ENCODE measurements at regions not wholly inside any gene's neighbourhood (a gene's known extent, or its start where the extent isn't known, plus 50 kb on each side); places are given as distances from the start of the nearest gene placed in this dataset.

GRCh38 chr7:155407799-155408198, 50.1 kb upstream of the EN2 start:
- Histone ChIP-seq H4K20me1 (replicated peaks in 1 of 2; ENCODE audit: control insufficient read depth in 1 of 2, insufficient read depth in 2 of 2, low read length in 2 of 2) (peaks cover 5 to 7% of the 10 kb centered on the region in 2 experiments), H2BK5ac (ENCODE audit: low read depth, low read length) (no peak overlapping the region), H3K23me2 (ENCODE audit: low read depth, low read length) (peaks cover 12% of the 10 kb centered on the region; the same call in 1 of the 2 replicates), H3K4ac (replicated peaks; ENCODE audit: insufficient read length, low read depth, low read length) (no peak overlapping the region), H3K23ac (ENCODE audit: insufficient read length) (no peak overlapping the region), H3K36me3 (ENCODE audit: control insufficient read depth in 2 of 4, insufficient read depth in 4 of 4, low read length in 3 of 4) (no peaks in the 10 kb centered on the region), H3K18ac (ENCODE audit: extremely low read depth, low read length) (no peak overlapping the region), H3K9me3 (ENCODE audit: insufficient read depth in 2 of 2, low read depth in 1 of 2, low read length in 1 of 2) (no peaks in the 10 kb centered on the region), H3K4me3 (ENCODE audit: extremely low read depth in 1 of 4, insufficient read depth in 2 of 4, low read depth in 3 of 4, low read length in 4 of 4) (no peak overlapping the region), H2BK15ac (ENCODE audit: low read length) (peak overlapping the region; percentile 29; the same call in 1 of the 2 replicates), H3K9ac (replicated peaks in 1 of 4; ENCODE audit: extremely low read depth in 1 of 4, low read depth in 3 of 4, low read length in 3 of 4) (no peak overlapping the region), H3K4me1 (replicated peaks in 1 of 4; ENCODE audit: control insufficient read depth in 3 of 4, insufficient read depth in 4 of 4, low read length in 3 of 4) (peaks cover 0 to 11% (median 5%) of the 10 kb centered on the region in 4 experiments; a peak in 6 of 7 replicates), H3K56ac (replicated peaks; ENCODE audit: insufficient read length, low read depth, low read length) (no peak overlapping the region), H3K4me2 (ENCODE audit: insufficient read depth in 1 of 2, low read depth in 2 of 2, low read length in 2 of 2) (no peak overlapping the region), H3K27ac (ENCODE audit: low read depth, low read length) (no peak overlapping the region), H2AFZ (ENCODE audit: low read length) (no peak overlapping the region), H3K79me1 (ENCODE audit: low read depth, low read length) (no peaks in the 10 kb centered on the region), H2BK20ac (ENCODE audit: low read length) (no peak overlapping the region), H4K5ac (ENCODE audit: insufficient read length, low read depth, low read length) (no peak overlapping the region), H2BK120ac (replicated peaks; ENCODE audit: low read depth, low read length) (no peak overlapping the region), H2AK5ac (ENCODE audit: low read depth, low read length) (no peak overlapping the region), H3K14ac (ENCODE audit: insufficient read length) (no peak overlapping the region), H3K27me3 (replicated peaks in 1 of 4; ENCODE audit: control insufficient read depth in 3 of 4, extremely low read depth in 1 of 4, insufficient read depth in 3 of 4, low read length in 3 of 4) (peaks cover 0 to 4% (median 0%) of the 10 kb centered on the region in 4 experiments; a peak in 3 of 7 replicates), H4K91ac (replicated peaks; ENCODE audit: insufficient read length, low read length) (no peak overlapping the region), H2BK12ac (ENCODE audit: low read depth, low read length) (no peak overlapping the region), H3K79me2 (ENCODE audit: control insufficient read depth in 1 of 2, insufficient read depth in 2 of 2, low read length in 2 of 2) (no peaks in the 10 kb centered on the region), H4K8ac (ENCODE audit: extremely low read depth, insufficient read depth, low read length) (no peak overlapping the region)
- no peak for TF ChIP-seq E2F6 (IDR thresholded peaks at IDR 0.05)
- no peak for TF ChIP-seq RBBP5 (IDR thresholded peaks at IDR 0.05; ENCODE audit: borderline replicate concordance, low read depth, low read length)
- TF ChIP-seq NANOG (IDR thresholded peaks at IDR 0.05; ENCODE audit: insufficient read depth, low read depth, low read length, poor library complexity, severe bottlenecking): no peak
- no peak for TF ChIP-seq TAF7 (optimal IDR thresholded peaks at IDR 0.05; ENCODE audit: borderline replicate concordance, low read depth, low read length)
- no peak for TF ChIP-seq SUZ12 (IDR thresholded peaks at IDR 0.05; ENCODE audit: low read length)
- no peak for TF ChIP-seq CHD1 (IDR thresholded peaks at IDR 0.05; ENCODE audit: low read depth, low read length)
- no peak for TF ChIP-seq RAD21 (IDR thresholded peaks at IDR 0.05 in 1 of 2, conservative IDR thresholded peaks at IDR 0.05 in 1 of 2; ENCODE audit: low read depth in 2 of 2, low read length in 2 of 2)
- TF ChIP-seq HDAC6 (IDR thresholded peaks at IDR 0.05; ENCODE audit: low read depth, low read length): no peak
- no peak for TF ChIP-seq ASH2L (IDR thresholded peaks at IDR 0.05; ENCODE audit: low read length)
- TF ChIP-seq SAP30 (IDR thresholded peaks at IDR 0.05; ENCODE audit: insufficient read depth, insufficient replicate concordance, low read length): no peak
- TF ChIP-seq YY1 (IDR thresholded peaks at IDR 0.05; ENCODE audit: low read depth, low read length): no peak
- TF ChIP-seq, protein P1, sequence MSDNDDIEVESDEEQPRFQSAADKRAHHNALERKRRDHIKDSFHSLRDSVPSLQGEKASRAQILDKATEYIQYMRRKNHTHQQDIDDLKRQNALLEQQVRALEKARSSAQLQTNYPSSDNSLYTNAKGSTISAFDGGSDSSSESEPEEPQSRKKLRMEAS (IDR thresholded peaks at IDR 0.05): no peak
- POLR2A ChIA-PET (ENCODE audit: partially characterized antibody): no interaction called here
- FAIRE-seq (no peak), DNase-seq (ENCODE audit: low read depth in 1 of 2, low spot score in 2 of 2) (no peak)
- WGBS, 2 experiments (ENCODE audit: extremely low coverage in 1 of 2, insufficient coverage in 1 of 2, insufficient read length in 1 of 2, insufficient replicate concordance in 2 of 2, low coverage in 1 of 2, low lambda C conversion rate in 2 of 2, missing lambda C conversion rate in 1 of 2): 100% methylated on average over 1 of the region's 2 CpGs
- CTCF ChIA-PET (ENCODE audit: partially characterized antibody): no interaction called here
